Right lobe of liver (tissue), 6 donors: ENCODE measurements at regions not wholly inside any gene's neighbourhood (a gene's known extent, or its start where the extent isn't known, plus 50 kb on each side); places are given as distances from the start of the nearest gene placed in this dataset.

Experiments used
- ATAC-seq, 4 donors: fragments of 200-7000 bp; cut with Tn5 transposase; one replicate each; pipeline ENCODE4 v1.9.1; 2020; ENCODE audit warnings: mild to moderate bottlenecking in 4 of 4, moderate library complexity in 4 of 4
- DNase-seq, 3 donors: peaks; one replicate each; pipeline ENCODE4 v3.0.0-alpha.2; 2020
- H3K27ac ChIP-seq, 3 donors: fragments of 200-600 bp; one replicate each; pipeline ENCODE4 v1.8.0; 2022
- H3K27me3 ChIP-seq, 2 donors: fragments of 200-600 bp; one replicate each; pipeline ENCODE4 v1.8.0; 2022
- H3K36me3 ChIP-seq, 4 donors: fragments of 200-600 bp; sonication (generic) in 1 of 4; one replicate each; pipeline versions ENCODE4 v1.5.1 to v1.8.0; 2017 to 2022; ENCODE audit warnings: control low read depth in 1 of 4
- H3K4me1 ChIP-seq, 4 donors: fragments of 200-600 bp; sonication (generic) in 1 of 4; one replicate each; pipeline versions ENCODE4 v1.5.1 to v1.8.0; 2017 to 2022; ENCODE audit warnings: control low read depth in 1 of 4
- H3K4me3 ChIP-seq, 3 donors: fragments of 200-600 bp; one replicate each; pipeline ENCODE4 v1.8.0; 2022
- H3K9me3 ChIP-seq, 4 donors: fragments of 200-600 bp; sonication (generic) in 1 of 4; one replicate each; pipeline versions ENCODE4 v1.5.1 to v1.8.0; 2017 to 2022; ENCODE audit warnings: control low read depth in 1 of 4
- CTCF ChIP-seq, 4 donors: fragments of 200-600 bp in 3 of 4; fragments of 450-650 bp in 1 of 4; IDR thresholded peaks; one replicate each; pipeline versions ENCODE4 v1.5.1 to v1.8.0; 2016 to 2022; ENCODE audit warnings: antibody characterized with exemption in 4 of 4, mild to moderate bottlenecking in 2 of 4
- POLR2A ChIP-seq: fragments of 450-650 bp; IDR thresholded peaks from one replicate; pipeline ENCODE4 v1.6.1; 2017; ENCODE audit warnings: antibody characterized with exemption, mild to moderate bottlenecking
- WGBS: methylation state at CpG from one replicate; pipeline ENCODE4 v1.1.6; 2018; ENCODE audit warnings: low coverage, low lambda C conversion rate; ENCODE audit not compliant: insufficient coverage; ENCODE audit errors: missing lambda C conversion rate; 5-methylcytosine and 5-hydroxymethylcytosine counted together
- intact Hi-C, 2 donors: fragments of 100-400 bp; cut with DNase I; formaldehyde crosslinking; loops; one replicate each; pipeline versions ENCODE4 v1.11.2 to v1.14.1; 2022
- donor health status: DM: no; HTN: yes; CAD: no.
- donor health status: DM: no; HTN: no; CAD: no.
- donor health status: DM: no; HTN: no; CAD: no.
- donor health status: DM: no; HTN: yes; CAD: no.
- donor health status: DM: no; HTN: yes; CAD: no.

- ATAC-seq (no peak), DNase-seq (no peak)
- Histone ChIP-seq H3K9me3 (no peaks in the 10 kb centered on the region), H3K27me3 (no peaks in the 10 kb centered on the region), H3K36me3 (no peaks in the 10 kb centered on the region), H3K27ac (no peak overlapping the region), H3K4me3 (no peak overlapping the region), H3K4me1 (no peaks in the 10 kb centered on the region)
- 50% methylated on average over 2 of the region's 2 CpGs for WGBS
- TF ChIP-seq CTCF (IDR thresholded peaks at IDR 0.05) = no peak
- no peak for TF ChIP-seq POLR2A
- intact Hi-C loops = no loop called here
Measured at GRCh38 chr13:71278512-71278911, 588.5 kb downstream of the DACH1 start.

GRCh38 chr13:71274923-71275608, 591.9 kb downstream of the DACH1 start:
- no peaks in the 10 kb centered on the region for H3K36me3 ChIP-seq
- ATAC-seq (no peak), DNase-seq (no peak)
- TF ChIP-seq CTCF (IDR thresholded peaks at IDR 0.05) = no peak
- no peak for TF ChIP-seq POLR2A
- H3K4me1 ChIP-seq = no peaks in the 10 kb centered on the region
- H3K27ac ChIP-seq = no peak overlapping the region
- no peaks in the 10 kb centered on the region for H3K9me3 ChIP-seq
- H3K27me3 ChIP-seq = no peaks in the 10 kb centered on the region
- H3K4me3 ChIP-seq = no peak overlapping the region
- intact Hi-C loops = no loop called here
- 52% methylated on average over 5 of the region's 5 CpGs for WGBS

- DNase-seq = no peak
- H3K9me3 ChIP-seq = no peaks in the 10 kb centered on the region
- intact Hi-C loops = no loop called here
- no peak overlapping the region for H3K4me3 ChIP-seq
- TF ChIP-seq CTCF (IDR thresholded peaks at IDR 0.05) (no peak), POLR2A (no peak)
- H3K27ac ChIP-seq = no peak overlapping the region
- H3K36me3 ChIP-seq = no peaks in the 10 kb centered on the region
- no peak for ATAC-seq
- H3K27me3 ChIP-seq = no peaks in the 10 kb centered on the region
- WGBS = 56% methylated on average over 1 of the region's 1 CpG
- no peaks in the 10 kb centered on the region for H3K4me1 ChIP-seq
Measured at GRCh38 chr13:71261256-71261655, 605.7 kb downstream of the DACH1 start.

- intact Hi-C loops = no loop called here
- ATAC-seq (no peak), DNase-seq (no peak)
- Histone ChIP-seq H3K27ac (no peak overlapping the region), H3K9me3 (no peaks in the 10 kb centered on the region), H3K36me3 (no peaks in the 10 kb centered on the region), H3K4me3 (no peak overlapping the region), H3K4me1 (no peaks in the 10 kb centered on the region), H3K27me3 (no peaks in the 10 kb centered on the region)
- TF ChIP-seq CTCF (IDR thresholded peaks at IDR 0.05) (no peak), POLR2A (no peak)
- 57% methylated on average over 1 of the region's 1 CpG for WGBS
Measured at GRCh38 chr13:71260246-71260645, 606.8 kb downstream of the DACH1 start.

- no peaks in the 10 kb centered on the region for H3K4me1 ChIP-seq
- no peak for ATAC-seq
- WGBS = 25% methylated on average over 1 of the region's 1 CpG
- intact Hi-C loops = no loop called here
- H3K36me3 ChIP-seq = no peaks in the 10 kb centered on the region
- no peak overlapping the region for H3K27ac ChIP-seq
- H3K9me3 ChIP-seq = no peaks in the 10 kb centered on the region
- H3K4me3 ChIP-seq = no peak overlapping the region
- TF ChIP-seq CTCF (IDR thresholded peaks at IDR 0.05) (no peak), POLR2A (no peak)
- H3K27me3 ChIP-seq = no peaks in the 10 kb centered on the region
- DNase-seq = no peak
Measured at GRCh38 chr13:71255633-71256032, 611.4 kb downstream of the DACH1 start.
